ENCODE measurements at regions not wholly inside any gene's neighbourhood (a gene's known extent, or its start where the extent isn't known, plus 50 kb on each side); places are given as distances from the start of the nearest gene placed in this dataset.
"Not testable (repeated sequence)": the region's sequence is repeated elsewhere in the genome, so short reads cannot be mapped to it uniquely, and the experiment has no call there.

GRCh38 chrX:13179586-13179985 is 135.2 kb upstream of the FAM9C start:
- DNase-seq: no peak

DNA sequence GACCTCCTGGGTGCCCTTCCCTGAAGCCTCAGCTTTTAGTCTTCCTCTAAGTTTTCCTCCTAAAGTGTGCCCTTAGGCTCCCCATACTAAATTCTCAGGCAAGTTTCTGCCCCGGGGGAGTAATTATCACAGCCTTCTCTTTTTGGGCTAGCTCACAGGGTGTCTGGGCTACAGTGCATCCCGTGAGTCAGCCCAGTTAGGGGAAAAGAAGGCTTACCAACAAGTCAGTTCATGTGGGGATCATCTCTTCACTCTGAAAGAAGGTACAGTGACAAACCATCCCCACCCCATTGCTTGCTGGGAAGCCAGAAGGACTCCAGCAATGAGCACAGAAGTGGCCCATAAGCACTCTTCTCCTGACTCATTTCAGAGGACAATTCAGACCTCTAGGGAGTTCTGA is 134.7 kb upstream of the FAM9C start:
- no peak for DNase-seq

DNA sequence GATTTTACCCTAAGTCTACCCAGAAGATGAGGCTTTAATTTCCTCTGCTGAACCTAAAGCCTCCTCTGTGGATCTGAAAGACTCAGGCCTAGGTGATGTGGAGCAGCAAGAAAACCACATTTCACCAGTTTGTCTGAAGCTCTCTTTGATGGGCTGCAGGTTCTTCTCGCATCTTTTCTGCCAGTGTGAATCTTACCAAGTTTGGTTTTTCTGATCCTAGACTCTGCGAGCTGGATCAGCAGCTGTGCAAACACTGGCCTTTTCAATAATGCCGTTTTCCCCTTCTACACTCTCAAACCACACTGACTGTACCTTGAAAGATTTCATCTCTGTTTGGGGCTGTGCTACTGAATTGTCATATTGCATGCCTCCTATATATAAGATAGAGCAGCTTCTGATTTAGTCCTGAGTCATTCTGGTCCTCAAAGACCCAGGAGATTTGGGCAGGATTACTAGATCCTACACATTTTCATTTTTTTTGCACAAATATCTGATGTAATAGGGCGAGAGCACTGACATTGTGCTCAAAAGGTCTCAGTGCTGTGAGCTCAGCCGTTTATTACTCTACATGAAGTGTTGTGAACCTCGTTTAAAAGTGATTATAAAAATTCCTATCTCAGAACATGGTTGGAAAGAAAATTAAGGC is 133.6 kb upstream of the FAM9C start:
- DNase-seq: no peak

DNA sequence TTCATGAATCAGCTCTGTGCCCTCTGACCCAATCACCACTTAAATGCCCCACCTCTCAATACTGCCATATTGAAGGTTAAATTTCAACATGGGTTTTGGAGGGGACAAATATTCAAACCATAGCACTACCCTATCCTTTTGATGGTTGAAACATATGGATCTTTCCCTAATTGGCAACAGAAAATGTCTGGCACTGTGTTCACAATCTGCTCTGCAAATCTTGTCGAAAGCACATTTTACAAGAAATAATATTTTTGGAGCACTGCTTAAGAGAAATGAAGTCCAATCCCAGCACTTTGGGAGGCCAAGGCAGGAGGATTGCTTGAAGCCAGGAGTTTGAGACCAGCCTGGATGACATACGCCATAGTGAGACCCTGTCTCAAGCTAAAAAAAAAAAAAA is 130.6 kb upstream of the FAM9C start:
- DNase-seq: no peak

- DNase-seq: peak in 1 of 2 experiments; percentile 6
These were observed 126.6 kb upstream of the FAM9C start for GRCh38 chrX:13170966-13171558.

GRCh38 chrX:13169684-13170083 is 125.3 kb upstream of the FAM9C start:
- no peak for DNase-seq

GRCh38 chrX:13168269-13168668 is 123.8 kb upstream of the FAM9C start:
- DNase-seq: no peak

DNA sequence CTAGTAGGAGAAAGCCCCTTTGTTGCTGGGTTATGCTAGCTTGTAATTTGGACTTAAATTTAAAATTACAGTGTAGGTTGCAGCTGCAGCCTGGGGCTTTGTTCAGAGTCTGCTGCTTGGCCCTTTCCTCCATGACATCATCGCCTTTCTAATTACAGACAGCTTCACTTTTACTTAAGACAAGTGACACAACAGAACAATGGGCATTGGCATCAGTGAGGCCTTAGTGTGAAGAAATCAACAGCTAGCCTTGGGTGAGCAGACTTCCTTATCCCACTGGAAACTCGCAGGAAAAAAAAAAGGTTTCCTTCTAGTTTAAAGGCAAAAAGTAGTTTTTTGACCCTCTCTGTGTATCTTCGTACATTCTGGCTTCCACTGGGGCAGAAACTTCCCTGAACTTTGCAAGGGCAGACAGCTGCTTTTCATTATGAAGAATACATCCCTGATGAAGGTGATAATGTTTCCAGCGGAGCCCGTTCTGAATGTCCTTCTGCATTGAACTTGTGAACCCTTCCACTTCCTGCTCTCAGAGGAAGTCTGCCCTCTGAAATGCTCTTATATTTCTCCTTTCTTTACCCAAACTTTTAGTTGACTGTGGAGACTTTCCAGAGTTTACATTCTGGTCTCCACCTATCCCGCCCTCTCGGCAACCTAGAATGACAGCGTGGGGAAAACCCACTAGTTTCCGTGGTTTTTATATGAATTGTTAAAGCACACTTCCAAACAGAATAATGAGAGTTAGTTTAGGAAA is 123.2 kb upstream of the FAM9C start:
- DNase-seq: no peak

DNA sequence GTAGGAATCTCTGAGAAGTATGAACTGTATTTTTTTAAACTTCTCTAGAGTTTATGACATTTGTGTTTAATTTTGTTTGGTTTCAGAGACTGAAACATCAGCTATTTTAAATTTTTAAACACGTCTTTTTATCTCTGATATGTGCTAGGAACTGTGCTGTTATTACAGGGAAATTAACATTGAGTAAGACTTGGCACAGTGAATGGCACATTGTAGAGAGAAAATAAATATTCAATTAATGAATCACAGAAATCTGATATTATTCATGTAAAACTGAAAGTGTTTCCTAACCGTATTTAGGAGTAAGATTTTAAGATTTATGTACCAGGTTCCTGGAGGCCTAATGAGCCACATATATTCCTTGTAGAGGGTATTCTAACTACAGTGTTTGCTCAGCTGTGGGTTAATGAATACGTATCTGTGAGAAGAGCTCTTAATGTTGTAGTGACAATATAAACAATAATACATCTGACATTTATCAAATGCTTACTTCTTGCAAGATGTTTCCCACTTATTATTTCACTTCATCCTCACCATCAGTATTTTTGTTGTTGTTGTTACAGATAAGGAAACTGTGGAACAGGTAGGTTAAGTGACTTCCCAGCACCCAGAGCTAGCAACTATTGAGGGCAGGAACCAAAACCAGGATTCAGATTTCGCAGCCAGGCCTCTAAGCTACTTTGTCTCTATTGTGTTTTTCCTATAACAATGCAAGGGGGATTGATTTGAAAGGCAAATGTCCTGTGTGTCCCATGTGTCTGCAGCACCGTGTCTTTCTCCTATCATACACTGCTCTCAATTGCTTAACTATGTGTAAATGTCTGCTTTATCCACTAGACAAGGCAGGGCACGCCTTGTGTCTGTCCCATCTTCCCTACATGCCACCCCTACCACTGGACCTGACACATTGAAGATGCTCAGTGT is 121.1 kb upstream of the FAM9C start:
- DNase-seq: no peak

GRCh38 chrX:13164611-13165010 is 120.2 kb upstream of the FAM9C start:
- DNase-seq: no peak

DNA sequence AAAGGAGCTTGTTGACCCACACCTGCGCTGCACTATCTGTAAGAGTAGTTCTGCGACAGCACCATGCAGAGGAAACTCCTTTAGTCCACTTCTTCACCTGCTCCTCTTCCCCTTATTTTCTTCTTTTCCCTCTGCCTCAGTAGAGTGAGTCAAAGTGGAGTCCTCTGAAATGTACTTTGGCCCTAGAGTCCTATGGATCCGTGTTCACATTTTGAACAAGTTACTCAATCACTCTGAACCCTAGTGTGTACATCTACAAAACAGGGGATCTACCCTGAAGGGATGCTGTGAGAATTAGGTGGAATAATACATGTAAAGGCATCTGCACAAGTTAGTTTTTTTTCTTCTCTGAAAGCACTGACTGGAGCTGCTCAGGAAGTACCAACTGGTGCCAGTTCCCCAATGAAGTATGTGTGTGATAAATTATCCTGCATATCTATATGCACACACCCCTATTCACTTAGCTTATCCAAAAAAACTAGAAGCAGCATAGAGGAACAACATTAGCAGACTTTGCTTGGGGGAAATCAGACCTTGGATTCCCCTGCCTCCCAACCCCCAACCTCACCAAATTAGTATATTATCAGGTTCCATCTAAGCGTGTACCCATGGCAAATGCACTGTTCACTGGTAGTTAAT is 118.5 kb upstream of the FAM9C start:
- DNase-seq: no peak

DNA sequence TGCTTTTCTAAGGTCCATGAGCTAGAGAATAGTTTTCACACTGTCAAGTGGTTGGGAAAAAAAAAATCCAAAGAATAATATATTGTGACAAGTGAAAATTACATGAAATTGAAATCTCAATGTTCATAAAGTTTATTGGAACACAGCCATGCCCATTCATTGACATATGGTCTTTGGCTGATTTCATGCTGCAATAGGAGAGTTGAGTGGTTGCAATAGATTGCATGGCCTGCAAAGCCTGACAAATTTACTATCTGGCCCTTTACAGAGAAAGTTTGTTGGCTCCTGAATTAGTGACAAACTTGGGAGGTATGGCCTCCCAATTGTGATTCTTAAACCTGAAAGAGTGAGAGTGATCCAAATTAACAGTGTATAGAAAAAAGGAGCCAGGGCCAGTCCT is 115.5 kb upstream of the FAM9C start:
- no peak for DNase-seq

DNA sequence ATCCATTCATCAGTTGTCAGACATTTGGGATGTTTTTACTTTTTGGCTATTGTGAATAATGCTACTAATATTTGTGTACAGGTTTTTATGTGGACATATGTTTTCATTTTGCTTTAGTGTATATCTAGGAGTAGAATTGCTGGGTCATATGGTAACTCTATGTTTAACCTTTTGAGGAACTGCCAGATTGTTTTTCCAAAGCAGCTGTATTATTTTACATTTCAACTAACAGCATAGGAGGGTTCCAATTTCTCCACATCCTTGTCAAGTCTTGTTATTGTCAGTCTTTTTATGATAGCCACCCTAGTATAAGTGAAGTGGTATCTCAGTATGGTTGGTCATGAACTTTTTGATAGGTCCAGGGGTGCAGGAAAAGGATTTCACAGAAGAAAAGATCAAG is 114.5 kb upstream of the FAM9C start:
- no peak for DNase-seq

DNA sequence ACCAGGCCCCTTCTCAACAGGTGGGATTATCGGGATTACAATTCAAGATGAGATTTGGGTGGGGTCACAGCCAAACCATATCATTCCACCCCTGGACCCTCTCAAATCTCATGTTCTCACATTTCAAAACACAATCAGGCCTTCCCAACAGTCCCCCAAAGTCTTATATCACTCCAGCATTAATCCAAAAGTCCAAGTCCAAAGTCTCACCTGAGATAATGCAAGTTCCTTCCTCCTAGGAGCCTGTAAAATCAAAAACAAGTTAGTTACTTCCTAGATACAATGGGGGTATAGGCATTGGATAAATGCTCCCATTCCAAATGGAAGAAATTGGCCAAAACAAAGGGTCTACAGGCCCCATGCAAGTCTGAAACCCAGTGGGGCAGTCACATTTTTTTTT is 111.1 kb upstream of the FAM9C start:
- DNase-seq: not testable (repeated sequence)

DNA sequence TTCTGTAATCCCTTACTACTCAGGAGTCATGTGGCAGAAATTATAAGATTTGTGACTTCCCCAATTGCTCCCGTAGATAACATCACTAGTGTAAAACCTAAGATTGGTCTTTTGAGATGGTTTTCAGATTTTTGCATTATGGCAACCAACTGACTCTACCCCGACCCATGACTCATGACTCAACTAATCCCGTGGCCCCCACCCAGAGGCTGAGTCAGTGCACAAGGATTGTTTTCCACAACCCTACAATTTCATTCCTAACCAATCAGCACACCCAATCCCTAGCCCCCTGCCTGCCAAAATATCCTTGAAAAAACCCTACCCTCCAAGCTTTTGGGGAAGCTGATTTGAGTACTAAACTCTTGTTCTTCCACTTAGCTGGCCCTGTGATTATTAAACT is 109.4 kb upstream of the FAM9C start:
- DNase-seq: no peak

- no peak for DNase-seq
These were observed 108.2 kb upstream of the FAM9C start for GRCh38 chrX:13152518-13153185.

- no peak for DNase-seq
These were observed 107.6 kb upstream of the FAM9C start for GRCh38 chrX:13151828-13152517.

DNA sequence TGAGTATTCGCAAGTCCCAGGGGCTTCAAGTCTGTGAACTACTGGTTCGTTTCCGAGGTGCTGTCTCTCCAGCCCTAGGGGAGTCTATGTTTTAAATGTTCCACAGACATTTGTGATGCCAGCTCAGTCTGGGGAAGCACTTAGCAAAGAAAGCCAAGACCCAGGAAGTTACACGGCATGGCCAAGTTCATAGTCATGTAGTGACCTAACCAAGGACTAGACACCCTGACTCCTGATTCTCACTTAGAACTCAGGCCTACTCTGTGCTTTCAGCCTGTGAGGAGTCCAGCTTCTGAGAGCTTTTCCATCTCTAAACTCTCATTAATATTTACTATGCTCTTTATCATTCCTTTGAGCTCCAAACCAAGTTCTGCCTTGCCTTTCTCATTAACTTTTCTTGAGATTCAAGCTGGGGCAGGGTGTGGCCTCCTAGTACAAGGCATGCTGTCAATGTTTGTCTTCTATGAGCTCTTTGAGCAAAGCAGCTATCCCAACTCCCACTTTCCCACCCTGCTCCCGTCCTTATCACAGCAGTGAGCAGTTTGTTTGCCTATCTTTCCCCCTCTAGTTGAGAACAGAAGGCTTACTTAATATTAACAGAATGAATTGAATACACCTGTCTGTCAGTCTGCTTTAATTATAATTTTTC is 105.4 kb upstream of the FAM9C start:
- no peak for DNase-seq

DNA sequence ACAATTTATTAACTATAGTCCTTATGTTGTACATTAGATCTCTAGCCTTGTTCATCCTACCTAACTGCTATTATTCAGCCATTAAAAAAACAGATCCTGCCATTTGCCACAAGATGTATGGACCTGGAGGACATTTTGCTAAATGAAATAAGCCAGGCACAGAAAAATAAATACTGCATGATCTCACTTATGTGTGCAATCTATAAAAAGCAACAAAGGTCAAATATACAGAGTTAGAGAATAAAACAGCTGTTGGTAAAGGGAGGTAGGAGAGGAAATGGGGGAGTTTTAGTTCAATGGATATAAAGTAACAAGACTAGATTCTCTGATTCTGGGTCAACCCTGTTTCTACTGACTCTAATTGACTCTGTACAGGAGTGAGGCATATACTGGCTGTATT is 103.3 kb upstream of the FAM9C start:
- no peak for DNase-seq

- no peak for DNase-seq
These were observed 102.7 kb upstream of the FAM9C start for GRCh38 chrX:13147147-13147546.

Data from NCI-H524 (cell line).